ENCODE measurements at regions not wholly inside any gene's neighbourhood (a gene's known extent, or its start where the extent isn't known, plus 50 kb on each side); places are given as distances from the start of the nearest gene placed in this dataset.

GRCh38 chr3:72052841-72053409, 268.0 kb upstream of the PROK2 start:
- no peaks in the 10 kb centered on the region for H3K4me1 ChIP-seq (ENCODE audit: control insufficient read depth, insufficient read depth, low read length)
- 94 to 95% methylated on average over 7 to 8 of the region's 8 CpGs for WGBS, 2 experiments
- no peaks in the 10 kb centered on the region for H3K36me3 ChIP-seq (ENCODE audit: control insufficient read depth, insufficient read depth, low read length)
- H3K4me3 ChIP-seq (ENCODE audit: insufficient read depth, low read depth, low read length), result no peak overlapping the region
- H3K27me3 ChIP-seq (ENCODE audit: control insufficient read depth, insufficient read depth, low read length, poor library complexity, severe bottlenecking), result no peaks in the 10 kb centered on the region
- no peaks in the 10 kb centered on the region for H3K9me3 ChIP-seq (ENCODE audit: control insufficient read depth, low read length)
- H3K27ac ChIP-seq (ENCODE audit: insufficient read depth, low read depth, low read length, poor library complexity, severe bottlenecking), result no peak overlapping the region

DNA sequence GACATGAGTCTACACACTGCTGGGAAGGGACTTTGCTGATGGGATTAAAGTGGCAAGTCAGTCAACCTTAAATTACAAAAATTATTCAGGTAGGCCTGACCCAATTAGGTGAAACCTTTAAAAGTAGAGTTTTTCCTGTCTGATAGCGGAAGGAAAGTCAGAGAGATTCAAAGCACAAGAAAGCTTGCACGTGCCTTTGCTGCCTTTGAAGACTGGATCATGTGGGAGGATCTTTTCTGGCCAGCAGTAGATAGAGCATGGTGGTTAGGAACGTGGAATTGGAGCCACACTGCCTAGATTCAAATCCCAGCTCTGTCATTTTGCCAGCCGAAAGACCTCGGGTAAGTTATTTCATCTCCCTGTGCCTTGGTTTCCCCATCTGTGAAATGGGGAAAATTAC, 265.8 kb upstream of the PROK2 start:
- Histone ChIP-seq H3K27ac (ENCODE audit: insufficient read depth, low read depth, low read length, poor library complexity, severe bottlenecking) (no peak overlapping the region), H3K9me3 (ENCODE audit: control insufficient read depth, low read length) (no peaks in the 10 kb centered on the region)
- WGBS, 2 experiments, result 90% methylated on average over 5 of the region's 5 CpGs

GRCh38 chr3:72050048-72050632, 265.2 kb upstream of the PROK2 start:
- H3K9me3 ChIP-seq (ENCODE audit: control insufficient read depth, low read length), result no peaks in the 10 kb centered on the region
- no peaks in the 10 kb centered on the region for H3K4me1 ChIP-seq (ENCODE audit: control insufficient read depth, insufficient read depth, low read length)
- H3K36me3 ChIP-seq (ENCODE audit: control insufficient read depth, insufficient read depth, low read length), result no peaks in the 10 kb centered on the region
- 91 to 92% methylated on average over 6 of the region's 6 CpGs for WGBS, 2 experiments
- no peak overlapping the region for H3K27ac ChIP-seq (ENCODE audit: insufficient read depth, low read depth, low read length, poor library complexity, severe bottlenecking)
- no peak overlapping the region for H3K4me3 ChIP-seq (ENCODE audit: insufficient read depth, low read depth, low read length)
- H3K27me3 ChIP-seq (ENCODE audit: control insufficient read depth, insufficient read depth, low read length, poor library complexity, severe bottlenecking), result no peaks in the 10 kb centered on the region

More for the DNA sequence above, 265.8 kb upstream of the PROK2 start:
- Histone ChIP-seq H3K36me3 (ENCODE audit: control insufficient read depth, insufficient read depth, low read length) (no peaks in the 10 kb centered on the region), H3K27me3 (ENCODE audit: control insufficient read depth, insufficient read depth, low read length, poor library complexity, severe bottlenecking) (no peaks in the 10 kb centered on the region), H3K4me1 (ENCODE audit: control insufficient read depth, insufficient read depth, low read length) (no peaks in the 10 kb centered on the region), H3K4me3 (ENCODE audit: insufficient read depth, low read depth, low read length) (no peak overlapping the region)

GRCh38 chr3:72049300-72049699, 264.4 kb upstream of the PROK2 start:
- WGBS, 2 experiments, result 88 to 95% methylated on average over 1 of the region's 1 CpG
- Histone ChIP-seq H3K4me1 (ENCODE audit: control insufficient read depth, insufficient read depth, low read length) (no peaks in the 10 kb centered on the region), H3K27ac (ENCODE audit: insufficient read depth, low read depth, low read length, poor library complexity, severe bottlenecking) (no peak overlapping the region), H3K36me3 (ENCODE audit: control insufficient read depth, insufficient read depth, low read length) (no peaks in the 10 kb centered on the region), H3K4me3 (ENCODE audit: insufficient read depth, low read depth, low read length) (no peak overlapping the region), H3K9me3 (ENCODE audit: control insufficient read depth, low read length) (no peaks in the 10 kb centered on the region), H3K27me3 (ENCODE audit: control insufficient read depth, insufficient read depth, low read length, poor library complexity, severe bottlenecking) (no peaks in the 10 kb centered on the region)

GRCh38 chr3:72048873-72049272, 263.9 kb upstream of the PROK2 start:
- H3K27me3 ChIP-seq (ENCODE audit: control insufficient read depth, insufficient read depth, low read length, poor library complexity, severe bottlenecking), result no peaks in the 10 kb centered on the region
- WGBS, 2 experiments, result 93 to 96% methylated on average over 5 of the region's 5 CpGs
- no peaks in the 10 kb centered on the region for H3K9me3 ChIP-seq (ENCODE audit: control insufficient read depth, low read length)
- H3K4me1 ChIP-seq (ENCODE audit: control insufficient read depth, insufficient read depth, low read length), result no peaks in the 10 kb centered on the region
- no peak overlapping the region for H3K4me3 ChIP-seq (ENCODE audit: insufficient read depth, low read depth, low read length)
- no peaks in the 10 kb centered on the region for H3K36me3 ChIP-seq (ENCODE audit: control insufficient read depth, insufficient read depth, low read length)
- no peak overlapping the region for H3K27ac ChIP-seq (ENCODE audit: insufficient read depth, low read depth, low read length, poor library complexity, severe bottlenecking)

GRCh38 chr3:72047221-72047871, 262.4 kb upstream of the PROK2 start:
- Histone ChIP-seq H3K9me3 (ENCODE audit: control insufficient read depth, low read length) (no peaks in the 10 kb centered on the region), H3K36me3 (ENCODE audit: control insufficient read depth, insufficient read depth, low read length) (no peaks in the 10 kb centered on the region), H3K4me3 (ENCODE audit: insufficient read depth, low read depth, low read length) (no peak overlapping the region), H3K4me1 (ENCODE audit: control insufficient read depth, insufficient read depth, low read length) (peaks cover 3% of the 10 kb centered on the region), H3K27me3 (ENCODE audit: control insufficient read depth, insufficient read depth, low read length, poor library complexity, severe bottlenecking) (no peaks in the 10 kb centered on the region), H3K27ac (ENCODE audit: insufficient read depth, low read depth, low read length, poor library complexity, severe bottlenecking) (no peak overlapping the region)
- 93 to 94% methylated on average over 16 of the region's 16 CpGs for WGBS, 2 experiments

DNA sequence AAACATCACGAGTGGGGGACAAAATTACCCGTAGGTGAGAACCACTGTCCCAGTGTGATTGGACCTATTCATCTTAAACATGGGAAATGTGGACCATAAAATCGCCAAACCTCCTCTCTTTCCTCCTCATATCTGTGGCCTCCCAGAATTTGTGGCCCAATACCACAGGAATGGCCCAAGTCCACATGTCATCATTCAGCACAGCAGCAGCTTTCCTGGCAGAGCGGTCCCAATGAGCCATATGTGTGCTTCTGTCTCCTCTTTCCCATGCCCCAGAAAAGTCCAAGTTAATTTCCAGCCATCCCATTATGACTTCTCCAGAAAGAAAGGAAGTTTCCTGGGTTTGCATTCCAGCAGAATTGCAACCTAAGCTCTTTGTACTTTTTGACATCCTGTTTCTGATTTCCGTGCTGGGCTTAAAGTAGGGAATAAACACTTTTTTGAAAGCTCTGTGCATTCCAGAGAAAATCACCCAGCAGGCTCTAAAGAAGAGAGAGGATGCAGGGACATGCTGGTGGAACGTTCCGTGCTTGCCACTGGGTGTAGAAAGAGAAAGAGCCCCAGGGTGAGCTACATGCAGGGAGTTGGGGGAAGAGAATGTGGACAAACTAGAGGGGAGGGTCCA, 259.4 kb upstream of the PROK2 start:
- Histone ChIP-seq H3K27ac (ENCODE audit: insufficient read depth, low read depth, low read length, poor library complexity, severe bottlenecking) (no peak overlapping the region), H3K36me3 (ENCODE audit: control insufficient read depth, insufficient read depth, low read length) (no peaks in the 10 kb centered on the region), H3K4me1 (ENCODE audit: control insufficient read depth, insufficient read depth, low read length) (peaks cover 4% of the 10 kb centered on the region), H3K27me3 (ENCODE audit: control insufficient read depth, insufficient read depth, low read length, poor library complexity, severe bottlenecking) (no peaks in the 10 kb centered on the region), H3K4me3 (ENCODE audit: insufficient read depth, low read depth, low read length) (no peak overlapping the region), H3K9me3 (ENCODE audit: control insufficient read depth, low read length) (no peaks in the 10 kb centered on the region)
- 81 to 87% methylated on average over 7 of the region's 7 CpGs for WGBS, 2 experiments

- 94 to 100% methylated on average over 2 to 3 of the region's 3 CpGs for WGBS, 2 experiments
- Histone ChIP-seq H3K27ac (ENCODE audit: insufficient read depth, low read depth, low read length, poor library complexity, severe bottlenecking) (no peak overlapping the region), H3K4me1 (ENCODE audit: control insufficient read depth, insufficient read depth, low read length) (peaks cover 4% of the 10 kb centered on the region), H3K36me3 (ENCODE audit: control insufficient read depth, insufficient read depth, low read length) (no peaks in the 10 kb centered on the region), H3K4me3 (ENCODE audit: insufficient read depth, low read depth, low read length) (no peak overlapping the region), H3K9me3 (ENCODE audit: control insufficient read depth, low read length) (no peaks in the 10 kb centered on the region), H3K27me3 (ENCODE audit: control insufficient read depth, insufficient read depth, low read length, poor library complexity, severe bottlenecking) (no peaks in the 10 kb centered on the region)
Measured at GRCh38 chr3:72043204-72044133, 258.5 kb upstream of the PROK2 start.

DNA sequence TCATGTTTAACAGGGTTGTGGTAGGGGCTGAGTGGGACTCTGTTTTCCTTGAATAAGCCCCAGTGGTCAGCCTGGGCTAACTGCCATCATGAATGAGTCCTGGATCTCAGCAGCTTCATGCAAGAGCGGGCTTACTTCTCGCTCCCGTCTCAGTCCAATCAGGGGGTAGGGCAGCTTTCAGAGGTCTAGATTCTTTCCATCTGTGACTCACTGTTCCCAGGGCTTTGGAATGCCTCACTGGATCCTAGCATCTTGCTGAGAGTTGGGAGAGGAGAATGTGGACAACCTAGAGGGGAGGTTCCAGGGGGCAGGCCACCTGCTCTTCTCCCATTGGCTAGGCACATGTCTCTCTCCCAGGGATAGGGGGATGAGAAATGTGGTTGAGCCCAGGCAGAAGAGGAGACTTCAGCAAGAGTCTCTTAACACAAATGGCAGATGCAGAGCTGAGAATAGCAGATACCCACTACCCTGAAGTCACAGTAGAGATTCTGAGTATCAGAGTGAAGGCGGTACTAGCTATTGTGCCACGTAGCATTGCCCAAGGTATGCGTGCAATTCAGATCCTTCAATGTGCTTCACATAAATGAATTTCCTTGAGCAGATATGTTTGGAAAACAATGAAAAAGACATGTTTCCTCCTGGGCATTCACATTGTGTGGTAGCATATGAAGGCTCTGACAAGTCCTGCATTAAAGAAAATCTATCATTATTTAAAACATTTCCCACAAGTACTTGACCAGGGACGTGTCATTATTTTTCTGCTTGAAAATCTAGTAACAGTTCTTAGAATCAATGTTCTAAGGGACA, 257.7 kb upstream of the PROK2 start:
- Histone ChIP-seq H3K27ac (ENCODE audit: insufficient read depth, low read depth, low read length, poor library complexity, severe bottlenecking) (no peak overlapping the region), H3K27me3 (ENCODE audit: control insufficient read depth, insufficient read depth, low read length, poor library complexity, severe bottlenecking) (no peaks in the 10 kb centered on the region), H3K36me3 (ENCODE audit: control insufficient read depth, insufficient read depth, low read length) (no peaks in the 10 kb centered on the region), H3K4me1 (ENCODE audit: control insufficient read depth, insufficient read depth, low read length) (peaks cover 4% of the 10 kb centered on the region), H3K9me3 (ENCODE audit: control insufficient read depth, low read length) (no peaks in the 10 kb centered on the region), H3K4me3 (ENCODE audit: insufficient read depth, low read depth, low read length) (no peak overlapping the region)
- 95% methylated on average over 7 of the region's 7 CpGs for WGBS, 2 experiments
